ENCODE measurements at regions not wholly inside any gene's neighbourhood (a gene's known extent, or its start where the extent isn't known, plus 50 kb on each side); places are given as distances from the start of the nearest gene placed in this dataset.

- Histone ChIP-seq H3K9me2 (replicated peaks; ENCODE audit: low read length) (no peaks in the 10 kb centered on the region), H3K4me2 (ENCODE audit: low read length) (no peak overlapping the region), H3K27me3 (ENCODE audit: low read length) (no peaks in the 10 kb centered on the region), H2AFZ (ENCODE audit: low read length) (no peak overlapping the region), H3K36me3 (ENCODE audit: low read depth, low read length) (no peaks in the 10 kb centered on the region; the same call in 1 of the 2 replicates), H3K9ac (ENCODE audit: low read length) (no peak overlapping the region), H3F3A (ENCODE audit: low read length, unreplicated experiment) (no peaks in the 10 kb centered on the region), H3K4me1 (ENCODE audit: insufficient read depth, low read length) (peaks cover 17% of the 10 kb centered on the region), H3K9me3 (ENCODE audit: low read length) (no peaks in the 10 kb centered on the region), H4K20me1 (ENCODE audit: low read length) (no peaks in the 10 kb centered on the region), H3K27ac (ENCODE audit: low read length) (no peak overlapping the region), H3K4me3 (ENCODE audit: low read length) (no peak overlapping the region), H3K79me2 (ENCODE audit: low read length) (no peaks in the 10 kb centered on the region)
- CTCF ChIA-PET: no interaction called here
- intact Hi-C loops (cut with micrococcal nuclease): no loop called here
- ATAC-seq (no peak), DNase-seq (no peak)
- POLR2A ChIA-PET (ENCODE audit: unreplicated experiment): no interaction called here
- BruUV-seq (replicated peaks): no TSS peak
- TF ChIP-seq EZH2 (IDR thresholded peaks at IDR 0.05; ENCODE audit: low read length, unreplicated experiment): no peak
- TF ChIP-seq CTCF (conservative IDR thresholded peaks at IDR 0.05; ENCODE audit: low read depth, low read length): no peak
Measured at GRCh38 chr13:106322628-106323027, 212.8 kb downstream of the EFNB2 start.

DNA sequence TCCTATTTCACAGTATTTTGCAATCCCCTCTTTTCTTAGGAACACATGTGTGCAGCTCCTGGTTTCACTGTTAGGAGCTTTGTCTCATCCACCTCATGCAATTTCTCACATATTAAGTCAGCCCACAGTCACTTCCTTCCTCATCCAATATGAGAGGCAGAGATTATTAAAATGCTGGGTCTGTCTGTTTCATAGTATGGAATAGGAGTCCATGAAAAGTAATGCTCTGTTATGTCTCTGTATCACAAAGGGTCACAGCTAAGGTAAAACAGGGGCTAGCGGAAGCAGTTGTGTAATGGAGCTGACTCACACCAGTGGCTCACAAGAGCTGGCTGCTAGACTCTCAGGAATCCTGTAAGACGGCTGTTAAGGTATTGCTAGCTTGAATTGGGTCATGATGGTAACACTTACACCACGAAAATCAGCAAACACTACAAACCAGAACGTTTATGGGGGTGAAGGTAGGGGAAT is 216.5 kb downstream of the EFNB2 start:
- peak; percentile 98 for ATAC-seq
- intact Hi-C loops (cut with micrococcal nuclease): no loop called here
- H3K4me2 ChIP-seq (ENCODE audit: low read length): peak overlapping the region; percentile 61
- H3K27ac ChIP-seq (ENCODE audit: low read length): peak overlapping the region; percentile 67
- H2AFZ ChIP-seq (ENCODE audit: low read length): peak overlapping the region; percentile 31; the same call in 1 of the 2 replicates
- H3K36me3 ChIP-seq (ENCODE audit: low read depth, low read length): no peaks in the 10 kb centered on the region; the same call in 1 of the 2 replicates
- H3K9ac ChIP-seq (ENCODE audit: low read length): no peak overlapping the region
- no peaks in the 10 kb centered on the region for H3K79me2 ChIP-seq (ENCODE audit: low read length)
- CTCF ChIA-PET: no interaction called here
- POLR2A ChIA-PET (ENCODE audit: unreplicated experiment): no interaction called here
- H3K4me3 ChIP-seq (ENCODE audit: low read length): no peak overlapping the region
- no peak for TF ChIP-seq EZH2phosphoT487 (IDR thresholded peaks at IDR 0.05; ENCODE audit: borderline replicate concordance, low read length)
- no peak for TF ChIP-seq EZH2 (IDR thresholded peaks at IDR 0.05; ENCODE audit: low read length, unreplicated experiment)
- TF ChIP-seq CTCF (conservative IDR thresholded peaks at IDR 0.05; ENCODE audit: low read depth, low read length): no peak
- BruUV-seq (replicated peaks): no TSS peak
- no peaks in the 10 kb centered on the region for H4K20me1 ChIP-seq (ENCODE audit: low read length)
- H3F3A ChIP-seq (ENCODE audit: low read length, unreplicated experiment): no peaks in the 10 kb centered on the region
- no peaks in the 10 kb centered on the region for H3K9me2 ChIP-seq (replicated peaks; ENCODE audit: low read length)
- H3K27me3 ChIP-seq (ENCODE audit: low read length): no peaks in the 10 kb centered on the region
- peak; percentile 84 for DNase-seq
- no peaks in the 10 kb centered on the region for H3K9me3 ChIP-seq (ENCODE audit: low read length)
- H3K4me1 ChIP-seq (ENCODE audit: insufficient read depth, low read length): peaks cover 17% of the 10 kb centered on the region

DNA sequence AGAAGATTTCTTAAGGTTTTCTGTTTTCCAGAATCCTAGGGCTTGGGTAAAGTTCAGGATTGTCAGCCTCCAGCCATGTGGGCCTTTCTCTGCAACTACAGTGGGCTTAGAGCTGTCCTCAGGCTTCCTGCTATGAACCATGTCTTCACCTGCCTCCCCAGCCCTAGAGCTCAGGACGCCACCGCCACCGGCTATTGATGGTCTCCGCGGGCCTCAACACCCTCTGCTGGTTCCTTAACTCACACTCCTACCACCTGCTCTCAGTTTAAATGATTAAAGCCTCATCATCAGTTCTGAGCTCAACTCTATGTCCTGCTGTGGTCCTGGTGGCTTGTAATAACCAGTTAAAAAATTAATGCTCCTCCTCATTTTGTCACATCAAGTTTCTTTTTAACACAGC is 221.0 kb downstream of the EFNB2 start:
- H3K27ac ChIP-seq (ENCODE audit: low read length): no peak overlapping the region
- H3K9ac ChIP-seq (ENCODE audit: low read length): no peak overlapping the region
- intact Hi-C loops (cut with micrococcal nuclease): no loop called here
- DNase-seq (no peak), ATAC-seq (no peak)
- no peaks in the 10 kb centered on the region for H3K27me3 ChIP-seq (ENCODE audit: low read length)
- H2AFZ ChIP-seq (ENCODE audit: low read length): no peak overlapping the region
- H3K4me1 ChIP-seq (ENCODE audit: insufficient read depth, low read length): peaks cover 10% of the 10 kb centered on the region
- no peaks in the 10 kb centered on the region for H3K9me2 ChIP-seq (replicated peaks; ENCODE audit: low read length)
- no peak for TF ChIP-seq EZH2phosphoT487 (IDR thresholded peaks at IDR 0.05; ENCODE audit: borderline replicate concordance, low read length)
- TF ChIP-seq EZH2 (IDR thresholded peaks at IDR 0.05; ENCODE audit: low read length, unreplicated experiment): no peak
- TF ChIP-seq CTCF (conservative IDR thresholded peaks at IDR 0.05; ENCODE audit: low read depth, low read length): no peak
- H3K79me2 ChIP-seq (ENCODE audit: low read length): no peaks in the 10 kb centered on the region
- POLR2A ChIA-PET (ENCODE audit: unreplicated experiment): no interaction called here
- no peaks in the 10 kb centered on the region for H3F3A ChIP-seq (ENCODE audit: low read length, unreplicated experiment)
- BruUV-seq (replicated peaks): no TSS peak
- no peak overlapping the region for H3K4me2 ChIP-seq (ENCODE audit: low read length)
- no peak overlapping the region for H3K4me3 ChIP-seq (ENCODE audit: low read length)
- no peaks in the 10 kb centered on the region for H4K20me1 ChIP-seq (ENCODE audit: low read length)
- no peaks in the 10 kb centered on the region for H3K9me3 ChIP-seq (ENCODE audit: low read length)
- CTCF ChIA-PET: no interaction called here
- no peaks in the 10 kb centered on the region for H3K36me3 ChIP-seq (ENCODE audit: low read depth, low read length)
